GM23338 (cell line): ENCODE measurements at regions not wholly inside any gene's neighbourhood (a gene's known extent, or its start where the extent isn't known, plus 50 kb on each side); places are given as distances from the start of the nearest gene placed in this dataset.

Source experiments
- EZH2 ChIP-seq: fragments of 200-600 bp; sonication (generic); IDR thresholded peaks from one replicate; pipeline ENCODE4 v1.8.0; 2017; ENCODE audit warnings: antibody characterized with exemption, mild to moderate bottlenecking, low read depth; ENCODE audit not compliant: unreplicated experiment
- EZH2phosphoT487 ChIP-seq: fragments of 200-600 bp; sonication (generic); IDR thresholded peaks from one replicate; pipeline ENCODE4 v1.8.1; 2018; ENCODE audit warnings: antibody characterized with exemption; ENCODE audit not compliant: unreplicated experiment
- JUNB ChIP-seq: IDR thresholded peaks from one replicate; pipeline ENCODE4 v1.6.1; 2016; ENCODE audit warnings: antibody characterized with exemption; ENCODE audit not compliant: unreplicated experiment
- NANOG ChIP-seq: IDR thresholded peaks from 2 replicates; pipeline ENCODE4 v1.6.1; 2016; ENCODE audit warnings: antibody characterized with exemption, borderline replicate concordance
- POLR2AphosphoS5 ChIP-seq: IDR thresholded peaks from 2 replicates; pipeline ENCODE4 v1.6.1; 2016; ENCODE audit warnings: antibody characterized with exemption, low read depth
- REST ChIP-seq: IDR thresholded peaks from one replicate; pipeline ENCODE4 v1.6.1; 2018; ENCODE audit warnings: antibody characterized with exemption; ENCODE audit not compliant: unreplicated experiment
- ZNF114 ChIP-seq: fragments of 250-450 bp; sonication (Bioruptor Pico); IDR thresholded peaks from 2 replicates; pipeline ENCODE4 v1.5.0; 2020; ENCODE audit warnings: mild to moderate bottlenecking, moderate library complexity
- TF ChIP-seq, protein P1 (sequence below), 2 experiments: fragments of 200-600 bp in 1 of 2; sonication (generic) in 1 of 2; conservative IDR thresholded peaks; 2 replicates each; pipeline versions ENCODE4 v1.5.1 to v1.6.1; 2016 to 2017; ENCODE audit warnings: antibody characterized with exemption in 2 of 2, low read depth in 2 of 2, mild to moderate bottlenecking in 2 of 2, moderate library complexity in 1 of 2

GRCh38 chr10:120729547-120729946 is 121.6 kb upstream of the WDR11 start:
- TF ChIP-seq, protein P1, sequence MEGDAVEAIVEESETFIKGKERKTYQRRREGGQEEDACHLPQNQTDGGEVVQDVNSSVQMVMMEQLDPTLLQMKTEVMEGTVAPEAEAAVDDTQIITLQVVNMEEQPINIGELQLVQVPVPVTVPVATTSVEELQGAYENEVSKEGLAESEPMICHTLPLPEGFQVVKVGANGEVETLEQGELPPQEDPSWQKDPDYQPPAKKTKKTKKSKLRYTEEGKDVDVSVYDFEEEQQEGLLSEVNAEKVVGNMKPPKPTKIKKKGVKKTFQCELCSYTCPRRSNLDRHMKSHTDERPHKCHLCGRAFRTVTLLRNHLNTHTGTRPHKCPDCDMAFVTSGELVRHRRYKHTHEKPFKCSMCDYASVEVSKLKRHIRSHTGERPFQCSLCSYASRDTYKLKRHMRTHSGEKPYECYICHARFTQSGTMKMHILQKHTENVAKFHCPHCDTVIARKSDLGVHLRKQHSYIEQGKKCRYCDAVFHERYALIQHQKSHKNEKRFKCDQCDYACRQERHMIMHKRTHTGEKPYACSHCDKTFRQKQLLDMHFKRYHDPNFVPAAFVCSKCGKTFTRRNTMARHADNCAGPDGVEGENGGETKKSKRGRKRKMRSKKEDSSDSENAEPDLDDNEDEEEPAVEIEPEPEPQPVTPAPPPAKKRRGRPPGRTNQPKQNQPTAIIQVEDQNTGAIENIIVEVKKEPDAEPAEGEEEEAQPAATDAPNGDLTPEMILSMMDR (conservative IDR thresholded peaks at IDR 0.05; ENCODE audit: low read depth in 2 of 2) = no peak
- TF ChIP-seq POLR2AphosphoS5 (no peak), REST (no peak), ZNF114 (CRISPR knock-in tag) (no peak), EZH2 (no peak), EZH2phosphoT487 (no peak), JUNB (no peak), NANOG (no peak)
